ENCODE measurements at regions not wholly inside any gene's neighbourhood (a gene's known extent, or its start where the extent isn't known, plus 50 kb on each side); places are given as distances from the start of the nearest gene placed in this dataset.

DNA sequence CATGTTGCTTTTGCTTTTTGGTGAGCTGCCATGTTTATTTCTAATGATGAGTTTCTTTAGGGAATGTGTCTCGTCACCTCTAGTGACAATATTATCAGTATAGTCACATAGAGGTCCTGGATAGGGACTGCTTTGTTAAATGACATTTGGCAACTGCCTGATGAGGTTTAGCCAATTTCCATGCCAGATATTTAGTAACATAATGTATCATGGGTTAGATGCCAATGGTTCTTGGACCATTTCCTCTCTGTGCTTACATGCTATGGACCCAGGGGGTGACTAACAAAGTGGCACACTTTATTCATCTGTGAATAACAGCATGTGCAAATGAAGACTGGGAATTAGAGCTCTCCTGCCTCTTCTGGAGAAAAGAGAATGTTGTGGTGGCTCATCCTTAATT is 56.2 kb upstream of the RAB27B start:
- no peak for DNase-seq

DNA sequence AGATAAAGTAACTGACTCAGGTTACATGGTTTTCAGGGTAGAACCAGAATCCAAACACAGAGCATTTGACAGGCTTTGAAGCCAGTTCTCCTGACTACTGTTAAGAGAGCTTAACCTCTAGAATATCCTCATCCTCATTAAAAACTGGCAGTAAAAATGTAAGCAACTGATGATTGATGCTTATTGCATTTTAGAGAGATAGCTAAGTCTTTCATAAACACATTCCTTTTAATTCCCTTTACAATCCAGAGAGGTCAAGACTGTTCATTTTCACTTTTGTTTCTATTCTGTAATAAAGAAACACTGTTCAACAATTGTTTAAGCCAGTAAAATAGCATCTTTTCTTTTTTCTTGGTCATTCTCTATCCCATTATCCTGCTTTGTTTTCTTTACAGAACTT is 53.9 kb upstream of the RAB27B start:
- no peak for DNase-seq

DNA sequence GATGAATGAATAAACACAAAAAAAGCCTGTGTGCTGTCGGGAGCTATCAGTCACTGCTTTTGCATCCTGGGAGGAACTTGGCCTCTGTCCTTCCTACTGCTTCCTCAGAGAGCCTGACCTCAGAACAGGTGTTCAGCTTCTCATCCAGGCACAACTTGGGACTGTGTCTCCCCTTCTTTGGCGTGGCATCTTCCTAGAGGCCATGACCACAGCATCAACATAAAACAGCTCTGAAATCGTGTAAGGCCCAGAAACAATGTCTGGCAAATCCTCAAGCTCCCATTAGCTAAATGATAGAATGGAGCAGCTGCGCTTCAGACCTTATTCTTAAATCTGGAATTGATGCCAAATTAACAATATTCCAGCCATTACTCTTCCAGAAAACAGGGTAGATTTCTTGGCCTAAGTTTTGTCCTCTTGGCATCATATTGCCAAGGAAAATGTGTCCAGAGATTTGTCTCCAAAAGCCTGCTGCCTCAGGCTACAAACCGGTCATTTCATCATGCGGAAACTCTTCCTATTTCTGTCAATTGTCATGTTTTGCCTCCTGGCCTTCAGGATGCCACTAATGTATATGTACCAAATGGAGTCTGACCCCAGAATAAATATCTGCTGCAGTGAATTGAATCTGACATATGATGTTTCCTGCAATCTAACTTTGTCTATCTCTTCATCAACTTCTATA is 53.2 kb upstream of the RAB27B start:
- no peak for DNase-seq

DNA sequence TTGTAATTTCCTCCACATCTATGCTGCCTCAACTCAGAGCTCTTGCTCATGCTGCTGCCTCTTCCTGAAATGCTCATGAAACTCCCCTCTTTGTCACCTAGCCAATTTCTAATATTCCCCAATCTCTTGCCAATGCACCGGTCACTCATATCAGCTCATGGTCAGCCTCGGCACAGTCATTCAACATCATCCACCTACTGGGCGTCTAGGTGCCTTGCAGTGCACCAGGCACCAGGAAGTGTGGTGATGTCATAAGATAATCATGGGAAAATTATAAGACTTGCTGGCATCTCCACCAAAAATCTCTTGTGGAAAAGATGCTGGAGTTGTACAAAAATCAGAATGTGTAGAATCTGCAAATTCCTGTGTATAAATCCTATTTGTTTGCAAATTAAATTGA is 52.6 kb upstream of the RAB27B start:
- peak; percentile 50 for DNase-seq

DNA sequence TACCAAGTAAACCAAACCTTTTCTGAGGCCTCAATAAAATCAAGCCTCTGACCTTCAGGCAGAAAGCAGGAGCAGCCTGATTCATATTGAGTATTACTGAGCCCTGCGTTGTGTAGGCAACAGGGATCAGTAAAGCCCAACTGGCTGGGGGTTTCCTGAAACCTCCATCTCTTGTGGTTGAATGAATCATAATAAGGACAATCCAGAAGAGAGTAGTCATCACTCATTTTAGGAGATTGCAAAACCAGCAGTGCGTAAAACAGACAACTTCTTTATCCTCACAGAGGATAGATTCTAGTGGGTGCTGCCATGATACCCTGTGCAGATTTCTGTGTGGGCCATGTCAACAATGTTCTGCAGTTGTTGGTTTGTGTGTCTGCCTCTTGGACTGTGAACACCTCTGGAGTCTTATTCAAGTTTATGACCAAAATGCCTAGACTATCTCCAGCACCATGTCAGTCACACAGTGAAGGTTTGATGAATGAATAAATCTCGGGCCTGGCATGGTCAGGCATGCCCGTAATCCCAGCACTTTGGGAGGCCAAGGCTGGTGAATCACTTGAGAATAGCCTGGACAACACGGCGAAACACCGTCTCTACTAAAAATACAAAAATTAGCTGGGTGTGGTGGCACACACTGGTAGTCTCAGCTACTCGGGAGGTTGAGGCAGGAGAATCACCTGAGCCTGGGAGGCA is 51.8 kb upstream of the RAB27B start:
- peak; percentile 81 for DNase-seq

DNA sequence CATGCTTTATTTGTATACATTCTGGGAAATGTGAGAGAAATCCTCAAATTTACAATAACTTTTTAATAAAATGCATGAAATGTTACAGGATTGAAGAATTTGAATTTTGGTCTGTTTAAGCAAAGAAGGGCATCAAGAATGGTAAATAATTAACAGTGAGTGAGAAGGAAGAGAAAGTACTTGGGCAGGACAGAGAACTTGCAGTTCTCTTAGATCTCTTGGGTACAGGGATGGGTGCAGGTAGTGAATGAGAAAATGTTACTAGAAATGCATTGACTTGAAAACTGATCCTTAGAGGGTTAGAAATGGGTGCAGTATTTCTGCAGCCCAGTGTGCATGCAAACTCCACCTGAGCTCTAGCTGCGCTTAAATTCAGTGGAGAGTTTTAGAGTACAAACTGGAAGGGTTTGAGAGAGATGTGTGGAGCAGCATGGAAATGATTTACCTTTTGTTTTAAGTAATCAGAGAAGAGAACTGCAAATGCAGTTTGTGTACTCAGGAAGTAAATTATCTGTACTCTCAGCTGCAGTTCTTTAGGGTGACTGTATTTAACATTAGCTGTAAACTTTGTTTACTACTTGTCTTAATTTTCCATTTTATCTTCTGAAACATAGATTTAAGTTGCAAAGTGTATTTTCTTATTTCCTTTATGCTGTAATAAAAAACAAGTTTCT is 51.0 kb upstream of the RAB27B start:
- DNase-seq = peak; percentile 31

DNA sequence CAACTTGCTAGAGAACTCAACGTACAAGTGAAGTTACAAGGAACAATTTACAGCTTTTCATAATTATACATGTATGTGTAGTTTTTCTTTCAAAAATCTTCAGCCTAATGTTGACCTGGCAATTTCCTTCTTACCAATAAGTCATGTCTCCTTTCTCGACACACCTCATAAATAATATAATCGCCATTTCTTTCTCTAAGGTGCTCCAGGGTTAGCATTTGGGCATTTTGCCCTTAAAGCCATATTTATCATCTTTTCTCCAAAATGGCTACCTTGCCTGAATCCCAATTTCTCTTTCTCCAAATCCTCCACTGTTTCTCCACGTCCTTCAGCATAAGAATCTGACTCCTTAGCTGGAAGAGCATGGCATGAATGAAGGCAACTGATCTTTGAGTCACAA is 50.3 kb upstream of the RAB27B start:
- no peak for DNase-seq

Data from DMS53 (cell line).